Psoas muscle (tissue), 7 donors: ENCODE measurements at regions not wholly inside any gene's neighbourhood (a gene's known extent, or its start where the extent isn't known, plus 50 kb on each side); places are given as distances from the start of the nearest gene placed in this dataset.

ENCODE experiments used
- ATAC-seq, 4 donors: fragments of 200-7000 bp; cut with Tn5 transposase; one replicate each; pipeline ENCODE4 v1.9.1; 2020; ENCODE audit warnings: moderate library complexity in 3 of 4, mild to moderate bottlenecking in 2 of 4
- DNase-seq, 2 donors: peaks; one replicate each; pipeline ENCODE4 v3.0.0-alpha.2; 2020
- H3K27ac ChIP-seq: fragments of 200-600 bp; one replicate; pipeline ENCODE4 v1.8.0; 2022
- H3K27me3 ChIP-seq, 3 donors: fragments of 200-600 bp in 1 of 3; one replicate each; pipeline versions ENCODE4 v1.6.1 to v1.8.0; 2013 to 2022; ENCODE audit warnings: low read length in 2 of 3, mild to moderate bottlenecking in 2 of 3, moderate library complexity in 1 of 3; ENCODE audit not compliant: insufficient read depth in 3 of 3
- H3K36me3 ChIP-seq, 2 donors: fragments of 200-600 bp in 1 of 2; one replicate each; pipeline versions ENCODE4 v1.6.1 to v1.8.0; 2013 to 2022; ENCODE audit warnings: low read depth in 1 of 2, mild to moderate bottlenecking in 1 of 2, moderate library complexity in 1 of 2; ENCODE audit not compliant: insufficient read depth in 1 of 2
- H3K4me1 ChIP-seq: fragments of 200-600 bp; one replicate; pipeline ENCODE4 v1.8.0; 2022
- H3K4me3 ChIP-seq: fragments of 200-600 bp; one replicate; pipeline ENCODE4 v1.8.0; 2022; ENCODE audit warnings: mild to moderate bottlenecking
- H3K9me3 ChIP-seq: fragments of 200-600 bp; one replicate; pipeline ENCODE4 v1.8.0; 2022
- CTCF ChIP-seq: fragments of 200-600 bp; IDR thresholded peaks from one replicate; pipeline ENCODE4 v1.8.0; 2022; ENCODE audit warnings: antibody characterized with exemption
- WGBS, 3 donors: extraction: QIAGEN DNeasy Blood & Tissue Kit; methylation state at CpG; one replicate each; pipeline versions ENCODE4 v1.1.6 to v1.1.7; 2013; 5-methylcytosine and 5-hydroxymethylcytosine counted together
- intact Hi-C, 2 donors: fragments of 100-400 bp; cut with DNase I; formaldehyde crosslinking; loops; one replicate each; pipeline versions ENCODE4 v1.11.0 to v1.14.2; 2022
- donor health status: healthy with polysubstance abuse.
- donor health status: DM: no; HTN: no; CAD: no; lungs with moderate emphysema.
- donor health status: Bipolar disorder and iron deficiency.
- donor health status: healthy.
- donor health status: DM: yes; HTN: yes; CAD: no.
- donor health status: DM: no; HTN: no; CAD: no.
- donor health status: DM: yes; HTN: yes; CAD: no.

- WGBS, 3 donors: 68 to 71% (median 68%) methylated on average over 4 of the region's 4 CpGs
- TF ChIP-seq CTCF: no peak
- no peaks in the 10 kb centered on the region for H3K27me3 ChIP-seq
- H3K4me3 ChIP-seq: no peak overlapping the region
- H3K9me3 ChIP-seq: no peaks in the 10 kb centered on the region
- no peaks in the 10 kb centered on the region for H3K4me1 ChIP-seq
- no peak overlapping the region for H3K27ac ChIP-seq
- intact Hi-C loops: no loop called here
- DNase-seq (no peak), ATAC-seq (no peak)
- no peaks in the 10 kb centered on the region for H3K36me3 ChIP-seq
Observed at GRCh38 chr11:92440701-92441442, 216.3 kb downstream of the FAT3 start.

GRCh38 chr11:92441443-92441726 is 216.8 kb downstream of the FAT3 start:
- H3K27ac ChIP-seq: no peak overlapping the region
- DNase-seq: no peak
- H3K36me3 ChIP-seq: no peaks in the 10 kb centered on the region
- no peak overlapping the region for H3K4me3 ChIP-seq
- 65 to 78% (median 66%) methylated on average over 4 of the region's 4 CpGs for WGBS, 3 donors
- ATAC-seq: no peak
- no peak for TF ChIP-seq CTCF
- H3K4me1 ChIP-seq: no peaks in the 10 kb centered on the region
- no peaks in the 10 kb centered on the region for H3K9me3 ChIP-seq
- H3K27me3 ChIP-seq: no peaks in the 10 kb centered on the region
- intact Hi-C loops: no loop called here

GRCh38 chr11:92443199-92443598 is 218.6 kb downstream of the FAT3 start:
- no peaks in the 10 kb centered on the region for H3K9me3 ChIP-seq
- no peaks in the 10 kb centered on the region for H3K4me1 ChIP-seq
- TF ChIP-seq CTCF: no peak
- H3K27ac ChIP-seq: no peak overlapping the region
- H3K36me3 ChIP-seq: no peaks in the 10 kb centered on the region
- H3K27me3 ChIP-seq: no peaks in the 10 kb centered on the region
- H3K4me3 ChIP-seq: no peak overlapping the region
- no peak for DNase-seq
- WGBS, 3 donors: 25 to 40% (median 34%) methylated on average over 2 of the region's 2 CpGs
- ATAC-seq: no peak
- intact Hi-C loops: no loop called here

GRCh38 chr11:92447586-92447985 is 223.0 kb downstream of the FAT3 start:
- Histone ChIP-seq H3K9me3 (no peaks in the 10 kb centered on the region), H3K4me3 (no peak overlapping the region), H3K27me3 (no peaks in the 10 kb centered on the region), H3K36me3 (no peaks in the 10 kb centered on the region), H3K4me1 (no peaks in the 10 kb centered on the region), H3K27ac (no peak overlapping the region)
- no peak for ATAC-seq
- intact Hi-C loops: no loop called here
- TF ChIP-seq CTCF: no peak
- WGBS, 3 donors: 88 to 95% (median 93%) methylated on average over 3 of the region's 3 CpGs
- DNase-seq: no peak

GRCh38 chr11:92449222-92449621 is 224.6 kb downstream of the FAT3 start:
- no peak for ATAC-seq
- TF ChIP-seq CTCF: no peak
- WGBS, 3 donors: 74 to 83% (median 75%) methylated on average over 2 of the region's 2 CpGs
- no peak for DNase-seq
- Histone ChIP-seq H3K36me3 (no peaks in the 10 kb centered on the region), H3K4me1 (no peaks in the 10 kb centered on the region), H3K27me3 (no peaks in the 10 kb centered on the region), H3K27ac (no peak overlapping the region), H3K9me3 (no peaks in the 10 kb centered on the region), H3K4me3 (no peak overlapping the region)
- intact Hi-C loops: no loop called here
